Caco-2 (cell line): ENCODE measurements at regions not wholly inside any gene's neighbourhood (a gene's known extent, or its start where the extent isn't known, plus 50 kb on each side); places are given as distances from the start of the nearest gene placed in this dataset.

Experiments used
- BruUV-seq: library from RNA; stranded (reverse); fragments of 400-500 nt; replicated peaks from 2 replicates; lab custom pipeline; 2021; lab: Mats Ljungman, UMichigan
- CTCF ChIA-PET: fragments of 300-600 bp; sonication (Branson Sonifier 250); formaldehyde crosslinking; loops from one replicate; lab custom pipeline; 2022; ENCODE audit warnings: antibody characterized with exemption; lab: Charles Lee
- POLR2A ChIA-PET: fragments of 300-600 bp; sonication (Branson Sonifier 250); formaldehyde crosslinking; loops from one replicate; lab custom pipeline; 2022; ENCODE audit warnings: antibody characterized with exemption; lab: Charles Lee
- DNase-seq, 2 experiments: peaks; one replicate each; pipeline versions ENCODE4 v3.0.0 to v3.0.0-alpha.2; 2020 to 2022
- H3K27me3 ChIP-seq: replicated peaks from 2 replicates; pipeline ENCODE4 v1.6.0; 2011; ENCODE audit warnings: low read length; ENCODE audit not compliant: control insufficient read depth, insufficient read depth
- H3K36me3 ChIP-seq: 2 replicates; pipeline ENCODE4 v1.5.1; 2011; ENCODE audit warnings: low read length; ENCODE audit not compliant: control insufficient read depth, insufficient read depth
- H3K4me1 ChIP-seq: fragments of 250-450 bp; sonication (Bioruptor Pico); 2 replicates; pipeline ENCODE4 v1.5.1; 2020; ENCODE audit warnings: mild to moderate bottlenecking
- H3K4me3 ChIP-seq: 2 replicates; pipeline ENCODE4 v1.5.1; 2011; ENCODE audit warnings: low read depth, mild to moderate bottlenecking, control low read depth, low read length
- H3K9me3 ChIP-seq: fragments of 250-450 bp; sonication (Bioruptor Pico); 2 replicates; pipeline ENCODE4 v1.5.1; 2020; ENCODE audit warnings: mild to moderate bottlenecking, moderate library complexity
- H3K27ac Mint-ChIP-seq: one replicate; pipeline ENCODE4 v1.8.0; 2022; ENCODE audit warnings: mixed read lengths; ENCODE audit not compliant: unreplicated experiment
- H3K27me3 Mint-ChIP-seq: one replicate; pipeline ENCODE4 v1.8.0; 2022; ENCODE audit warnings: mixed read lengths; ENCODE audit not compliant: insufficient read depth, unreplicated experiment
- H3K36me3 Mint-ChIP-seq: one replicate; pipeline ENCODE4 v1.8.0; 2022; ENCODE audit warnings: mild to moderate bottlenecking, mixed read lengths; ENCODE audit not compliant: insufficient read depth, unreplicated experiment
- H3K4me1 Mint-ChIP-seq: one replicate; pipeline ENCODE4 v1.8.0; 2022; ENCODE audit warnings: low read depth, mixed read lengths; ENCODE audit not compliant: unreplicated experiment
- H3K4me3 Mint-ChIP-seq: one replicate; pipeline ENCODE4 v1.8.0; 2022; ENCODE audit warnings: mild to moderate bottlenecking, moderate library complexity, mixed read lengths; ENCODE audit not compliant: unreplicated experiment
- H3K9me3 Mint-ChIP-seq: one replicate; pipeline ENCODE4 v1.8.0; 2022; ENCODE audit warnings: mixed read lengths; ENCODE audit not compliant: unreplicated experiment
- CTCF ChIP-seq, 2 experiments: fragments of 200-600 bp in 1 of 2; IDR thresholded peaks; 1 replicate in 1 of 2; 2 replicates in 1 of 2; pipeline versions ENCODE4 v1.5.1 to v1.8.0; 2011 to 2022; ENCODE audit warnings: antibody characterized with exemption in 1 of 2, control low read depth in 1 of 2, inconsistent platforms in 1 of 2, low read depth in 1 of 2, low read length in 1 of 2, mild to moderate bottlenecking in 1 of 2, moderate library complexity in 1 of 2; ENCODE audit not compliant: insufficient read depth in 1 of 2, severe bottlenecking in 1 of 2, unreplicated experiment in 1 of 2
- intact Hi-C: fragments of 100-400 bp; cut with micrococcal nuclease; formaldehyde crosslinking; loops from one replicate; pipeline ENCODE4 v1.10.0; 2022; ENCODE audit not compliant: unreplicated experiment

- no peaks in the 10 kb centered on the region for H3K4me1 Mint-ChIP-seq
- no peak overlapping the region for H3K4me3 Mint-ChIP-seq
- intact Hi-C loops = no loop called here
- BruUV-seq = no TSS peak
- Histone ChIP-seq H3K4me3 (no peak overlapping the region), H3K9me3 (no peaks in the 10 kb centered on the region), H3K4me1 (no peaks in the 10 kb centered on the region), H3K36me3 (no peaks in the 10 kb centered on the region), H3K27me3 (no peaks in the 10 kb centered on the region)
- no peak for TF ChIP-seq CTCF (IDR thresholded peaks at IDR 0.05; ENCODE audit: insufficient read depth in 1 of 2, low read depth in 1 of 2, low read length in 1 of 2, severe bottlenecking in 1 of 2, unreplicated experiment in 1 of 2)
- DNase-seq = no peak
- CTCF ChIA-PET = no interaction called here
- H3K27ac Mint-ChIP-seq = no peak overlapping the region
- no peaks in the 10 kb centered on the region for H3K27me3 Mint-ChIP-seq
- no peaks in the 10 kb centered on the region for H3K36me3 Mint-ChIP-seq
- POLR2A ChIA-PET = no interaction called here
- H3K9me3 Mint-ChIP-seq = no peaks in the 10 kb centered on the region
Observed at GRCh38 chr18:55038162-55038561, 78.9 kb upstream of the CCDC68 start.

DNA sequence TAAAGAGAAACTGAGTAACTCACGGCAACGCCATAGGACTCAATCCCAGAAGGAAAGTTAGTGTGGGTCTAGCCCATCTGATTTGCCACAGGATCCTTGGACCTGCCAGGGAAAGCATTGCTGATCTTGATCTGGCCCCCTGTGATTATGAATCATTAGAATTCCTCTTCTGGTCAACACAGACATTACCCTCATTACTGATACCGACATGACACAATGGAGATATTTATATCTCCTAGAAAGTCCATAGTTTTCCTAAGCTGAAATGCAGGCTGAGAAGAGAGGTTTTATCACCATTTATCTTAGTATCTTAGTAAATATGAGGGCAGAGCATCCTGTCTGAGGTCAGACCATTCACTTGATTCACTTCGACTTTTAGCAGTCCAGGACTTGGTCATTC lies 75.5 kb upstream of the CCDC68 start:
- ChIA-PET POLR2A (no interaction called here), CTCF (no interaction called here)
- Histone ChIP-seq H3K36me3 (no peaks in the 10 kb centered on the region), H3K9me3 (no peaks in the 10 kb centered on the region), H3K4me1 (no peaks in the 10 kb centered on the region), H3K4me3 (no peak overlapping the region), H3K27me3 (no peaks in the 10 kb centered on the region)
- H3K4me1 Mint-ChIP-seq = peaks cover 6% of the 10 kb centered on the region
- H3K27me3 Mint-ChIP-seq = no peaks in the 10 kb centered on the region
- TF ChIP-seq CTCF (IDR thresholded peaks at IDR 0.05; ENCODE audit: insufficient read depth in 1 of 2, low read depth in 1 of 2, low read length in 1 of 2, severe bottlenecking in 1 of 2, unreplicated experiment in 1 of 2) = no peak
- no peak overlapping the region for H3K27ac Mint-ChIP-seq
- peaks cover 4% of the 10 kb centered on the region for H3K36me3 Mint-ChIP-seq
- intact Hi-C loops = no loop called here
- no peak for DNase-seq
- BruUV-seq = no TSS peak
- peaks cover 6% of the 10 kb centered on the region for H3K9me3 Mint-ChIP-seq
- no peak overlapping the region for H3K4me3 Mint-ChIP-seq

DNA sequence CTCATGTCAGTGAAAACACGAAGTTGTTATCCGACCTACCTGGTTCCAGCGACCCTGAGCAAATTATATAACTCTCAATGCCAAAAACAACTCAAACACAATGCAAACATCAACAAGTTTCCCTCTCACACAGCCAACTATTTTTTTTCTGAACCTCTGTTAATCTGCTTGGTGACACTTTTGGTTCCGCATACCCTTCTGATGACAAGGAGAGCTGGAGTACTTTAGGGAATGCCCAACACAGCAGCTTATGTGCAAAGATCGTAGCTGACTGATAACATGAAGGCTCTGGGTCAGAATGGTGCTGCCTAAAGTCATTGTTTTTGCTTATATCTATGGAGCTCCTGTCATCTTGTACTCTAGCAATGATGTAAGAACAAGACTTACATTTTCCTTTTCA lies 72.7 kb upstream of the CCDC68 start:
- intact Hi-C loops = no loop called here
- POLR2A ChIA-PET = no interaction called here

More for the DNA sequence above, 72.7 kb upstream of the CCDC68 start:
- no peak for TF ChIP-seq CTCF (IDR thresholded peaks at IDR 0.05; ENCODE audit: insufficient read depth in 1 of 2, low read depth in 1 of 2, low read length in 1 of 2, severe bottlenecking in 1 of 2, unreplicated experiment in 1 of 2)
- Histone ChIP-seq H3K4me3 (no peak overlapping the region), H3K4me1 (no peaks in the 10 kb centered on the region), H3K27me3 (no peaks in the 10 kb centered on the region), H3K9me3 (no peaks in the 10 kb centered on the region), H3K36me3 (no peaks in the 10 kb centered on the region)
- no TSS peak for BruUV-seq
- peaks cover 6% of the 10 kb centered on the region for H3K4me1 Mint-ChIP-seq
- H3K27me3 Mint-ChIP-seq = no peaks in the 10 kb centered on the region
- DNase-seq = no peak
- no peak overlapping the region for H3K27ac Mint-ChIP-seq
- peaks cover 9% of the 10 kb centered on the region for H3K9me3 Mint-ChIP-seq
- H3K4me3 Mint-ChIP-seq = no peak overlapping the region
- CTCF ChIA-PET = no interaction called here
- peaks cover 4% of the 10 kb centered on the region for H3K36me3 Mint-ChIP-seq
